ENCODE measurements at regions not wholly inside any gene's neighbourhood (a gene's known extent, or its start where the extent isn't known, plus 50 kb on each side); places are given as distances from the start of the nearest gene placed in this dataset.

GRCh38 chr12:27148373-27148772 is 66.0 kb upstream of the C12orf71 start:
- ChIA-PET CTCF (no interaction called here), POLR2A (no interaction called here)
- Histone ChIP-seq H3K9me1 (replicated peaks; ENCODE audit: control insufficient read depth, extremely low read depth, insufficient read depth, low read length) (no peaks in the 10 kb centered on the region), H3K9ac (replicated peaks; ENCODE audit: extremely low read depth, insufficient read depth, low read length) (no peak overlapping the region), H3K27me3 (ENCODE audit: control insufficient read depth in 2 of 2, insufficient read depth in 2 of 2, low read length in 2 of 2) (no peaks in the 10 kb centered on the region), H4K20me1 (replicated peaks; ENCODE audit: control insufficient read depth, extremely low read depth, insufficient read depth, low read length) (no peaks in the 10 kb centered on the region), H3K4me1 (ENCODE audit: control insufficient read depth, extremely low read depth, insufficient read depth, low read length) (peaks cover 2% of the 10 kb centered on the region), H3K79me2 (ENCODE audit: control insufficient read depth, insufficient read depth, low read length) (no peaks in the 10 kb centered on the region), H2AFZ (ENCODE audit: low read depth, low read length) (no peak overlapping the region), H3K36me3 (ENCODE audit: control insufficient read depth in 2 of 2, extremely low read depth in 1 of 2, insufficient read depth in 2 of 2, low read length in 2 of 2) (no peaks in the 10 kb centered on the region), H3K4me3 (replicated peaks in 1 of 3; ENCODE audit: insufficient read depth in 1 of 3, low read depth in 1 of 3, low read length in 3 of 3) (no peak overlapping the region), H3K9me3 (replicated peaks; ENCODE audit: control insufficient read depth, insufficient read depth, low read length) (no peaks in the 10 kb centered on the region), H3K27ac (ENCODE audit: insufficient read depth, low read depth, low read length) (no peak overlapping the region), H3K4me2 (ENCODE audit: insufficient read depth, low read length) (no peak overlapping the region)
- DNase-seq (ENCODE audit: low read depth, low spot score): no peak
- TF ChIP-seq, protein P1, sequence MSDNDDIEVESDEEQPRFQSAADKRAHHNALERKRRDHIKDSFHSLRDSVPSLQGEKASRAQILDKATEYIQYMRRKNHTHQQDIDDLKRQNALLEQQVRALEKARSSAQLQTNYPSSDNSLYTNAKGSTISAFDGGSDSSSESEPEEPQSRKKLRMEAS (IDR thresholded peaks at IDR 0.05; ENCODE audit: insufficient read depth, insufficient read length): no peak
- no peak for TF ChIP-seq FOS (IDR thresholded peaks at IDR 0.05; ENCODE audit: borderline replicate concordance, insufficient read depth, low read length)
- TF ChIP-seq POLR2AphosphoS5 (IDR thresholded peaks at IDR 0.05; ENCODE audit: insufficient read depth, low read depth, low read length): no peak
- TF ChIP-seq JUN (IDR thresholded peaks at IDR 0.05; ENCODE audit: borderline replicate concordance, insufficient read depth, insufficient read length, low read depth): no peak
- FAIRE-seq: no peak
- intact Hi-C loops (cut with micrococcal nuclease): no loop called here
- no TSS peak for BruUV-seq (replicated peaks)
- dilution Hi-C loops (cut with MboI; ENCODE audit: extremely low pct_ligation_motif_present, low sequenced_read_pairs): no loop called here

GRCh38 chr12:27148791-27149190 is 66.4 kb upstream of the C12orf71 start:
- Histone ChIP-seq H3K9ac (replicated peaks; ENCODE audit: extremely low read depth, insufficient read depth, low read length) (no peak overlapping the region), H3K36me3 (ENCODE audit: control insufficient read depth in 2 of 2, extremely low read depth in 1 of 2, insufficient read depth in 2 of 2, low read length in 2 of 2) (no peaks in the 10 kb centered on the region), H4K20me1 (replicated peaks; ENCODE audit: control insufficient read depth, extremely low read depth, insufficient read depth, low read length) (no peaks in the 10 kb centered on the region), H3K4me3 (replicated peaks in 1 of 3; ENCODE audit: insufficient read depth in 1 of 3, low read depth in 1 of 3, low read length in 3 of 3) (no peak overlapping the region), H3K4me2 (ENCODE audit: insufficient read depth, low read length) (no peak overlapping the region), H3K27me3 (ENCODE audit: control insufficient read depth in 2 of 2, insufficient read depth in 2 of 2, low read length in 2 of 2) (no peaks in the 10 kb centered on the region), H3K9me3 (replicated peaks; ENCODE audit: control insufficient read depth, insufficient read depth, low read length) (no peaks in the 10 kb centered on the region), H3K4me1 (ENCODE audit: control insufficient read depth, extremely low read depth, insufficient read depth, low read length) (no peaks in the 10 kb centered on the region), H3K27ac (ENCODE audit: insufficient read depth, low read depth, low read length) (no peak overlapping the region), H3K9me1 (replicated peaks; ENCODE audit: control insufficient read depth, extremely low read depth, insufficient read depth, low read length) (no peaks in the 10 kb centered on the region), H3K79me2 (ENCODE audit: control insufficient read depth, insufficient read depth, low read length) (no peaks in the 10 kb centered on the region), H2AFZ (ENCODE audit: low read depth, low read length) (no peak overlapping the region)
- FAIRE-seq (no peak), DNase-seq (ENCODE audit: low read depth, low spot score) (no peak)
- no TSS peak for BruUV-seq (replicated peaks)
- ChIA-PET POLR2A (no interaction called here), CTCF (interaction anchor here (2.0 kb wide), 1 partner anchor 158 kb away, joined by 5 read pairs; no protein-coding TSS in a partner anchor)
- dilution Hi-C loops (cut with MboI; ENCODE audit: extremely low pct_ligation_motif_present, low sequenced_read_pairs): no loop called here
- intact Hi-C loops (cut with micrococcal nuclease): no loop called here
- TF ChIP-seq, protein P2, sequence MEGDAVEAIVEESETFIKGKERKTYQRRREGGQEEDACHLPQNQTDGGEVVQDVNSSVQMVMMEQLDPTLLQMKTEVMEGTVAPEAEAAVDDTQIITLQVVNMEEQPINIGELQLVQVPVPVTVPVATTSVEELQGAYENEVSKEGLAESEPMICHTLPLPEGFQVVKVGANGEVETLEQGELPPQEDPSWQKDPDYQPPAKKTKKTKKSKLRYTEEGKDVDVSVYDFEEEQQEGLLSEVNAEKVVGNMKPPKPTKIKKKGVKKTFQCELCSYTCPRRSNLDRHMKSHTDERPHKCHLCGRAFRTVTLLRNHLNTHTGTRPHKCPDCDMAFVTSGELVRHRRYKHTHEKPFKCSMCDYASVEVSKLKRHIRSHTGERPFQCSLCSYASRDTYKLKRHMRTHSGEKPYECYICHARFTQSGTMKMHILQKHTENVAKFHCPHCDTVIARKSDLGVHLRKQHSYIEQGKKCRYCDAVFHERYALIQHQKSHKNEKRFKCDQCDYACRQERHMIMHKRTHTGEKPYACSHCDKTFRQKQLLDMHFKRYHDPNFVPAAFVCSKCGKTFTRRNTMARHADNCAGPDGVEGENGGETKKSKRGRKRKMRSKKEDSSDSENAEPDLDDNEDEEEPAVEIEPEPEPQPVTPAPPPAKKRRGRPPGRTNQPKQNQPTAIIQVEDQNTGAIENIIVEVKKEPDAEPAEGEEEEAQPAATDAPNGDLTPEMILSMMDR (IDR thresholded peaks at IDR 0.05; ENCODE audit: extremely low read depth in 1 of 2, insufficient read depth in 1 of 2, low read depth in 1 of 2, low read length in 2 of 2): no peak
- TF ChIP-seq, protein P1 (IDR thresholded peaks at IDR 0.05; ENCODE audit: insufficient read depth, insufficient read length): no peak
- TF ChIP-seq POLR2A (IDR thresholded peaks at IDR 0.05; ENCODE audit: low read depth, low read length): no peak
- TF ChIP-seq EZH2 (IDR thresholded peaks at IDR 0.05; ENCODE audit: borderline replicate concordance, low read depth, low read length, severe bottlenecking): no peak
- no peak for TF ChIP-seq MYC (IDR thresholded peaks at IDR 0.05; ENCODE audit: low read depth, low read length)
- no peak for TF ChIP-seq FOS (IDR thresholded peaks at IDR 0.05; ENCODE audit: borderline replicate concordance, insufficient read depth, low read length)
- no peak for TF ChIP-seq GATA2 (IDR thresholded peaks at IDR 0.05; ENCODE audit: insufficient read depth, insufficient read length, low read depth, low read length)
- no peak for TF ChIP-seq JUN (IDR thresholded peaks at IDR 0.05; ENCODE audit: borderline replicate concordance, insufficient read depth, insufficient read length, low read depth)
- TF ChIP-seq POLR2AphosphoS5 (IDR thresholded peaks at IDR 0.05; ENCODE audit: insufficient read depth, low read depth, low read length): no peak

Measured in endothelial cell of umbilical vein (primary cell).